ENCODE measurements at regions not wholly inside any gene's neighbourhood (a gene's known extent, or its start where the extent isn't known, plus 50 kb on each side); places are given as distances from the start of the nearest gene placed in this dataset.
"Not testable (repeated sequence)": the region's sequence is repeated elsewhere in the genome, so short reads cannot be mapped to it uniquely, and the experiment has no call there.

DNA sequence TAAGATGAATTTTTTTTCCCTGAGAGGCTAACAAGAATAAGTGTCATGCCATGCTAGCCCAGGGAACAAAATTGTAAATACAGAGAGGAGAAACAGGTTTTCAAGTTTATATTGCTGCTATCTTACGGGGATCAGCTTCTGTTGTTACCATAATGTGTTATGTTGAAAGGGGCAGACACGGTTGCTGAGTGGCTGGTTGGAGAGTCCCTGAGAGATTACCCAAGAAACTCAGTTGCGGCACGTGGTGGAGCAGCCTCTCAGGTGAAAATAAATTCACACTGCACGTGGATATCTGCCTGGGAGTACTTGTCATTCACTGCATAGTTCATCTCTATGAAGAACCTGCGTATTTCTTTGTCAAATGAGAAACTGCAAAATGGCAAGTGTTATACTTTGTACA lies 293.6 kb downstream of the TDRD3 start:
- DNase-seq (ENCODE audit: low read depth): no peak

DNA sequence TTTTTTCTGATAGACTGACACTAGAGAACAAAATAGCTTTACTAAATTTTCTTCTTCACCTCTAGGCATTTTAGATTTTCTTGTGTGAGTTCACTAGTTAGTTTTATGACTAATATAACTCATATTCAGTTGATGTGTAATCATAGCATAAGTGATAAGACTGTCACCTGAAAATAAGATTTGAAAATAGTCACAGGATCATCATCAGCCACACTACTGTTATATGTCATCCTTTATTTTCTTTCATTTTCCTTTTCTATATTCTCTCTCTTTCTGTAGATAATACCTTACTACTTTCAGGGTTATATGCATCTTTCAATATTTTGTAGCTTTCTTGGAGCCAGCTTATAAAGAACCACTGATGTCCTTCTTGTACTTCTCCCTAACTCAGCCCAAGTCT lies 292.6 kb downstream of the TDRD3 start:
- DNase-seq (ENCODE audit: low read depth): no peak

DNA sequence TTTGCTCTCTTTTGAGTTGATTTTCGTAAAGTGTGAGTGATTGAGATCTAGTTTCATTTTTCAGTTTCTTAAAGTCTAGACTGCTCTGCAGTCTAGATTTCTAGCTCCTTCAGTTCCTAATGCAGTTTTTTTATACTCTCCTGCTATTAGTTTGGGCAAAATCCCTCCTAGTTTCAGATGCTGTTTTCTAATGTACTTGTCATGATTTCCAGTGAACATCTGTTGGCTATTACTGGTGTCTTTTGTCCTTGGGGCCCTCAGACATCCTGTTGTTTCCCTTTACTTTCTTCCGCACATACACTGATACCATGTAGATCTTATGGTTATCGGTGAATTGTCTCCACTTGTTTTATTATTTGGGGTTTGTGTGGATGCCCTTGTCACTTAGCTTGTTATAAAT lies 292.1 kb downstream of the TDRD3 start:
- DNase-seq (ENCODE audit: low read depth): no peak

DNA sequence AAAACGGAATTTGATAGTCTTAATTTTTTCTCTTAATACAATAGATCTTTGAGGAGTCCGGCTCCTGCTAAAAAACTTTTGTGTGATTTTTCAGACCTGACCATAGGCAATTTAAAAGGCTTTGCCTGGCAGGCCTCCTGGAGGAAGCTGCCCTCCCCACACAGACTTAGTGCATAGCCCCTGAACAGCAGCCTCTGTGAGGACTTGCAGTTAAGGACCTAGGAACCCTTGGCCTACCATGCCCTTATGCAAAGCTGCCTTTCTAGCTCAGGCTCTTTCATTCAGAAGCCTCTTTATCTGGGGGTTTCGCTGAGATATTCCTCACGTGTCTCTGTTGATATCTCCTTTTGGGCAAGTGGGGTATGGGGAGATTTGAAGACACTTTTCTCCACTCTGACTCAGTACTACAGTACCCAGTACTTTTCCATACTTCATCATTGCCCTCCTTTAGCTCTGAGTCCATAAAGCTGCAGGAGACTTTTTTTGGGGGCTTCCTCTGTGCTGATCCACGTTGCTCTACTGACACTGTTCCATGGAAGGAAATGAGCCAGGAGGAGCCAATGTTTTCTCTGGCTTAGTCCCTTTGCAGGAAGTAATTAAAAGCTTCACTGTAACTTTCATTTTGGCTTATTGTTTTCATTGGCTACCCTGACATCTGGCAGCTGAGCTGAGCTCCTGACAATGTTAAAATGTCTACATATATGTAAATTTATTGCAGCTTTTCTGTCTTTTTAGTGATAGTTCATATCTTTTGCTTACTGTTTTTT lies 283.1 kb downstream of the TDRD3 start:
- DNase-seq (ENCODE audit: low read depth): no peak

DNA sequence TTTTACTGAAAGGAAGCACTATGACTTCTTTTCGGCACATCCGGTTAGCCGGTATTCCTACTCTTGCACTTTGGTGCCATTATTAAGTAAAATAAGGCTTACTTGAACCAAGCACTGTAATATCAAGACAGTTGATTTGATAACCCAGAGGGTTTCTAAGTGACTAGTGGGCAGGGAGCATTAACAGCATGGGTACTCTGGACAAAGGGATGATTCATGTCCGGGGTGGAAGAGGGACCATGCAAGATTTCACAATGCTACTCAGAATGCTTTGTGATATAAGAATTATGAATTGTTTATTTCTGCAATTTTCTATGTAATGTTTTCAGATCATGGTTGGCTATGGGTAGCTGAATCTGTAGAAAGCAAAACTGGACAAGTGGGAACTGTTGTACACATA lies 282.1 kb downstream of the TDRD3 start:
- no peak for DNase-seq (ENCODE audit: low read depth)

DNA sequence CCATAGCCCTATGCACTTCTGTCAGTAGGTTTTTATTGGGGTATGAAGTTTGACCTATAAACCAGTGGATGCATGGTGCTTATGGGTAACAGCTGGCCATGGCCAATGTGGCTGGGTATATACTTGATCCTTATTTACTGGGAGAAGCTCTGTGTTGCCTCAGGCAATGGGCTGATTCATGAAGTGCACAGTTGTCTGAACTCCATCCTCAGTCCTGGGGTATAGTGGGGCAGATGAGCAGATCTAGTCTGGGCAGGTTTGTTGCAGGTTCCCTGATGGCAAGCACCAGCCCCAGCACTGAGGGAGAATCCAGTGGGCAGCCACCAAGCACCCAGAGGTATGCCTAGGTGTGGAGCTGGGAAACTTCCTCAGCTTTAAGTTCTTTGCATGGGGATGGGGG lies 274.4 kb downstream of the TDRD3 start:
- no peak for DNase-seq (ENCODE audit: low read depth)

DNA sequence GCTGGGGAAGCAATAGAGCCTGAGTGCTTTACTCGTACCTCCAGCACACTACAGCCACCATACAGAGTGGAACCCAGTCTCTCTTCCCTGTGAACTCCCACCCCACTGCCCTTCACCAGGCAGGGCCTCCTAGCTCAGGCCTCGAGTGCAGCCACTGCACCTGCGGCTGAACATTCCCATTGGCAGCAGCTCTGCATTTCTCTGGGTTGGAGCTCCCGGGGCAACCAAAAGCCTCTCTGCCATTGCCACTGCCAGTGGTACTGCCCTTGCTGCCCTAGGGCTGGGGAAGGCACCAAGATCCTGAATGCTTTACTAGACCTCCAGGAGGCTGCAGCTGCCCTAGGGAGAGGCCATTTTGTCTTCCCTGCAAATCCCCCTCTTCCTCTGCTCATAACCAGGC lies 266.8 kb downstream of the TDRD3 start:
- no peak for DNase-seq (ENCODE audit: low read depth)

DNA sequence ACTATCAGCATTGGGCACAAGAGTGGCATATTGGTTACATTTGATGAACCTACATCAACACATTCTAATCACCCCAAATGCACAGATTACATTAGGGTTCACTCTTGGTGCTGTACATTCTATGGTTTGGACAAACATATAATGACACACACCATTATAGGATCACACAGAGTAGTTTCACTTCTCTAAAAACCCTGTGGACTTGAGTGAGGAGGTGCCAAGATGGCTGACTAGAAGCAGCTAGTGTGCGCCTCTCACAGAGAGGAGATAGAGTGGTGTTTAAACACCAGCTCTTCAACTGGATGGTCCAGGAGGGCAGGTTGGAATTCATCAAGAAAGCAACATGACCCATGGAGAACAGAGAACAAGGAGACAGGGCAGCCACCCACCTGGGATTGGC lies 265.6 kb downstream of the TDRD3 start:
- no peak for DNase-seq (ENCODE audit: low read depth)

DNA sequence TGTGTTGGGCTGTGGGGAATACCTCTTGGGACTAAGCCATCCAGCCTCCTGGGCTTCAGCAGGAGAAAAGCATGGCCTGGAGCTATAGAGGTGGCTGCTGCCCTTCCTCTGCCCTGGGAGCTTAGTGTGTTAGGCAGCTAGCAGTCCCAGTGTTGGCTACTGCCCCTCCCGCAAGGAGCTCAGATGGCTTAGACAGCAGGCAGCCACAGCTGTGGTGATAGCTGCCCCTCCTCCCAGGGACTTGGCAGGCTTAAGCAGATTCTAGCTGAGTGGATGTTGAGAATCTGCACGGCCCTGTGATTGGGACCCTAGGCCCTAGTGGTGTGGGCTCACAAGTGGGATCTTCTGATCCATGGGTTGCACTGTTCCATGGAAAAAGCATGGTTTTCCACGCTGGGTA lies 264.5 kb downstream of the TDRD3 start:
- no peak for DNase-seq (ENCODE audit: low read depth)

DNA sequence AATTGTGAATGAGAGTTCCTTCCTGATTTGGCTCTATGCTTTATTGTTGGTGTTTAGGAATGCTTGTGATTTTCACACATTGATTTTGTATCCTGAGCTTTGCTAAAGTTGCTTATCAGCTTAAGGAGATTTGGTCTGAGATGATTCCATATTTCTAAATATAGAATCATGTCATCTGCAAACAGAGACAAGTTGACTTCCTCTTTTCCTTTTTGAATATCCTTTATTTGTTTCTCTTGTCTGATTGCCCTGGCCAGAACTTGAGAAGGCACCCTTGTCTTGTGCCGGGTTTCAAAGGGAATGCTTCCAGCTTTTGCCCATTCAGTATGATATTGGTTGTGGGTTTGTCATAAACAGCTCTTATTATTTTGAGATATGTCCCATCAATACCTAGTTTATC lies 260.6 kb downstream of the TDRD3 start:
- DNase-seq (ENCODE audit: low read depth): not testable (repeated sequence)

DNA sequence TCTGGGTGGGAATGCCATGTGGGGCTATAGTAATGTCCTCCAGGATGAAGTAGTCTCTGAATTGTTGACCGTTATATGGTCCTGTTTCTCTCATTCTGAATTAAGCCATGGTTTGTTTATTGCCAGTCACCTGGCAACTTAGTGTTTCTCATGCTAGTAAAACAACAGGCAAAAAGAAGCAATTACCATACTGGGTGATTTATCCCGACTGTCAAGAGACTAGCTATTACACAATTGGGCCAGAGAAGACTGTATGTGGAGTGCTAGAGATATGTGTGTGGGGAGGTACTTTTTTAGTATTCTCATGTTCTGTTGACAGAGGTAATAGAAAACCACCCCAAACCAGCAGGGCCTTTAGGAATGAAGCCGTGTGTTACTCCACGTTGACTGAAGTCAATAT lies 258.2 kb downstream of the TDRD3 start:
- DNase-seq (ENCODE audit: low read depth): no peak

DNA sequence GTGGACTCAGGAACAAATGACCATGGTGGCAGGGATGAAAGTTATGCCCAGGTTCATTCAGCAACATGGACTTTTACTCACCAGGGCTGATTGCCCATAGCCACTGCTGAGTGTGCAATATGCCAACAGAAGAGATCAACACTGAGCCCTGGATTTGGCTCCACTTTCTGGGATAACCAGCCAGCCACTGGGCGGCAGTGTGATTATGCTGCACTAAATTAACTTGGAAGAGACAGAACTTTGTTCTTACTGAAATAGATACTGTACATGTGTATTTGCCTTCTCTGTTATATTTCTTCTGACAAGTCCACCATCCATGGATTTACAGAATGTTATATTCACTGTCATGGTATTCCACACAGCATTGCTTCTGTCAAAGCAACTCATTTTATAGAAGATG lies 257.4 kb downstream of the TDRD3 start:
- DNase-seq (ENCODE audit: low read depth): peak; percentile 0

DNA sequence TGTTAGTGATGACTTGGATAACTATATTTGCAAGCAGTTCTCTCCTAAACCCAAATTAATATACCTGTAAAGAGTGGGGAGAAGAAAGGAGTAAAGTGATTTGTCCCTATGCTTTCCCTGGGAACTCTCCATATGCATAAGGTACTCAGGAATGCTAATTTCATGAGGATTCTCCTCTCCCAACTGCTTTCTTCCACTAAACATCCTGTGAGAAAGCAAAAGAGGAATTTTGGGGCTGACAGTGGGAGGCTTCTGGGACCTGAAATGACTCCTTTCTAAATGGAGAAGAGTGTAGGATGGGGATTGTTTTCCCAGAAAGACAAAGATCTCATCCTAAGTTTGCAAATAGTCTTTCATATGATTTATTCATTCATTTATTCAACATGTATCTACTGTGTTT lies 250.5 kb downstream of the TDRD3 start:
- DNase-seq (ENCODE audit: low read depth): no peak

DNA sequence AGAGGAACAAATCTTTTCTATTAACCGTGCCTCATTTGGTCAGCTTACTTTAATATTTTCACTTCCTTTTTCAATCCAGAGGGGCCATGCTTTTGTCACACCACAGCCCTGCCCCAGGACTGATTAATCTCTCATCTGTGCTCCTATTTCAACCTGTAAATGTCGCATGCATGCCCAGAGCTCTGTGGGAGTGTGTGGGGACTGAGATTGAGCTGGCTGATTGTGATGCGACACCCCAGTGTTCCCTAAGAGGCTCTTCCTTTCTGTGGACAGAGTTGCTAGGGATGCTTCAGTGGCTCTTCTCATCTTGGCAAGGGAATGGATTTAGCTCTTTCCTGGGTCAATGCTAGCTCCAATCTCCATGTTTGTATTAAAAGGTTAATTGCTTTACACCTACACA lies 249.6 kb downstream of the TDRD3 start:
- DNase-seq (ENCODE audit: low read depth): no peak

DNA sequence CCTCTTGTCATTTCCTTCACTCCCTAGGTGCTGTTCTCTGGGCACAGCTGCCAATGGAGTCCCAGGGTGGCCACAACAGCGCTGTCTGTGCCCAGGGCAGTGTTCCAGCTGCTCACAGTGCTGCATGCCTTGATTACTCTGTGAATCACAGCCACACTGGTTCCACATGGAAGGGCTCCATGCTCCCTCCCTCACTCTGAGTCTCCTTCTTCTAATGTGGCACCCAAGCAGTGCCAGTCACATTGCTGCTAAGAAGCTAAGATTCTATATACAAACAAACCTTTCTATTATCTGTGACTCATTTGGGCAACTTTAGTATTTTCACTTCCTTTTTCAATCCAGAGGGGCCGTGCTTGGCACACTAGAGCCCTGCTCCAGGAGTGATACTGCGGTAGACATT lies 248.7 kb downstream of the TDRD3 start:
- no peak for DNase-seq (ENCODE audit: low read depth)

DNA sequence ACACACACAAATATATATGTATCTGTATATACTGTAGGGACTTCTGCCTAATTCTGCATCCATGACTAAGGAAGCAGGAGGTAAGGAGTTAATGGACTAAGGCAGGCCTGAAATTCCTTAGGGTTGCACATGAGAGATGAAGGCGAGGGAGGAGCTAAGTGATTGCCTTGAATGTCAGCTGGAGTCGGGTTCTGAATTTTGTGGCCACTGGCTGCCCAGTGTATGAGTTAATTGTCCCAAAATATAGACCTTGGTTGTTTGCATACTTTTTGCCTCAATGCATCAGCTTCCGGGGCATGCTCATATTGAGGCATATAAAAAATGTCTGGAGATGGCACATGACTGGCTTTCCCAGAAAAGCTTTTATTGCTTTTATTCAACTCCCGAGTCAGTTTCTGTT lies 245.5 kb downstream of the TDRD3 start:
- DNase-seq (ENCODE audit: low read depth): no peak

DNA sequence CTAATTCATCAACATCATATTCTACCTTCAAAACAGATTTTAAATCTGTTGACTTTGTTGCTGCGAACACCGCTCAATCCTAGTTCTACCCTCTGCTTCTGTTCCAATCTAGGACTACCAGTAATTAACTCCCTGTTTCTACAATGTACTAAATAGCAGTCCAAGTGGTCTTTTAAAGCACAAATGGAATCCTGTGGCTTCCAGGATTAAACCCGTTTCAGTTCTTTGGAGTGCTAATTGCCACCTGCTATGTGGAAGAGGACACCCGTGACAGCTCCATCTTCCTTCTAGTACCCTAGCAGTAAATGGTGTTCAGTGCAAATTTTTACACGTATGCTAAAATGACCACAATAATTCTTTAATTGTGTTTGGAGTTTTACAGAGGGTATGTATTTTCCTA lies 232.1 kb downstream of the TDRD3 start:
- no peak for DNase-seq (ENCODE audit: low read depth)

DNA sequence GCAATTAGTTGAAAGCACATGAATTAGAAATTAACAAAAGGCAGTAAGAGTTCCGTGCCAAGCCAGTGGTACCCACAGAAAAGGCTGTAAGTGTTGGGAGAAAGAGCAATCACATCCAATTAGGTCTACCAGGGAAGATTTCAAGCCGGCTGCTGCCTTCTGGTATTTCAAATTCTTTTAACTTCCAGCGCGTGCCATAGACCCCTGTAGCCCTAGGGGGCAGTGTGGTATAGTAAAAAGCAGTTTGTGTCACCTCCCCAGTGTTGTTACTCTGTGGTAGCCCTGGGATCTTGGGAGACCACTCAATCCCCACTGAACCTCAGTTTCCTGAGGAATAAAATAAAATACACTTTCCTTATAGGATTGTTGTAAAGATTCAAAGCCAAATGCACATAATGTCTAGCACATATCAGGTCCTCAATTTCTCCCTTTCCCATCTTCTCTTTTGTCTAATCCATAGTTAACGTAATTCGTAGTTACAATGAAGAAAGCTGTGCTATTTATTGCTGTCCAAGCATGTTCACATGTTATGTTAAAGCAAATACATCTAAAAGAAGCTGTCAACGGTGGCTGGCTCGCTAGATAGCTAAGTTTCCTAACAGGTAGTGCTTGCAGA lies 230.2 kb downstream of the TDRD3 start:
- DNase-seq (ENCODE audit: low read depth): no peak
